ENCODE measurements at regions not wholly inside any gene's neighbourhood (a gene's known extent, or its start where the extent isn't known, plus 50 kb on each side); places are given as distances from the start of the nearest gene placed in this dataset.

- ChIA-PET CTCF (interaction anchor here (0.9 kb wide), 1 partner anchor 9 kb away, joined by 4 read pairs; no protein-coding TSS in a partner anchor), POLR2A (no interaction called here)
- ATAC-seq (ENCODE audit: low read depth) = no peak
- DNase-seq = no peak
- Histone ChIP-seq H2AFZ (ENCODE audit: insufficient read depth, low read depth, low read length, poor library complexity, severe bottlenecking) (no peak overlapping the region), H3K27me3 (replicated peaks in 1 of 4; ENCODE audit: control extremely low read depth in 1 of 4, control insufficient read depth in 3 of 4, insufficient read depth in 4 of 4, low read length in 3 of 4) (peaks cover 0 to 5% (median 1%) of the 10 kb centered on the region in 4 experiments), H3K27ac (ENCODE audit: low read length in 2 of 2) (no peak overlapping the region), H3K9ac (ENCODE audit: low read length) (no peak overlapping the region), H3K4me1 (ENCODE audit: control insufficient read depth in 2 of 2, insufficient read depth in 2 of 2, low read length in 2 of 2) (no peaks in the 10 kb centered on the region), H4K20me1 (ENCODE audit: control insufficient read depth, insufficient read depth, low read length, poor library complexity, severe bottlenecking) (no peaks in the 10 kb centered on the region), H3K9me3 (ENCODE audit: control extremely low read depth in 1 of 3, control insufficient read depth in 2 of 3, insufficient read depth in 1 of 3, low read length in 2 of 3) (no peaks in the 10 kb centered on the region), H3K4me3 (ENCODE audit: control extremely low read depth in 1 of 5, extremely low read depth in 1 of 5, insufficient read depth in 1 of 5, low read depth in 2 of 5, low read length in 4 of 5) (no peak overlapping the region), H3K79me2 (ENCODE audit: control insufficient read depth, insufficient read depth, low read length) (no peaks in the 10 kb centered on the region), H3K4me2 (replicated peaks; ENCODE audit: low read depth, low read length, poor library complexity, severe bottlenecking) (no peak overlapping the region), H3K36me3 (replicated peaks in 1 of 2; ENCODE audit: control extremely low read depth in 1 of 2, control insufficient read depth in 1 of 2, extremely low read depth in 1 of 2, insufficient read depth in 2 of 2, low read length in 1 of 2) (no peaks in the 10 kb centered on the region)
- Mint-ChIP-seq H3K4me1 (no peaks in the 10 kb centered on the region), H3K4me3 (no peak overlapping the region), H3K27me3 (peaks cover 12% of the 10 kb centered on the region), H3K27ac (no peak overlapping the region), H3K9me3 (ENCODE audit: insufficient read depth) (no peaks in the 10 kb centered on the region)
- TF ChIP-seq CTCF (IDR thresholded peaks at IDR 0.05) = no peak
- no peak for TF ChIP-seq EZH2 (IDR thresholded peaks at IDR 0.05; ENCODE audit: borderline replicate concordance, insufficient read depth, low read depth, low read length, poor library complexity, severe bottlenecking)
- 79% methylated on average over 4 of the region's 5 CpGs for WGBS (ENCODE audit: insufficient coverage)
- intact Hi-C loops (cut with micrococcal nuclease) = no loop called here
These were observed 275.6 kb downstream of the AACS start for GRCh38 chr12:125340791-125341190.

GRCh38 chr12:125341422-125341821 is 276.2 kb downstream of the AACS start:
- H3K4me1 ChIP-seq (ENCODE audit: control insufficient read depth in 2 of 2, insufficient read depth in 2 of 2, low read length in 2 of 2) = peaks cover 0 to 3% of the 10 kb centered on the region in 2 donors
- H3K36me3 ChIP-seq (replicated peaks in 1 of 2; ENCODE audit: control extremely low read depth in 1 of 2, control insufficient read depth in 1 of 2, extremely low read depth in 1 of 2, insufficient read depth in 2 of 2, low read length in 1 of 2) = no peaks in the 10 kb centered on the region
- H3K9ac ChIP-seq (ENCODE audit: low read length) = no peak overlapping the region
- Mint-ChIP-seq H3K4me3 (no peak overlapping the region), H3K27ac (no peak overlapping the region), H3K27me3 (peaks cover 7% of the 10 kb centered on the region), H3K4me1 (peaks cover 5% of the 10 kb centered on the region), H3K9me3 (ENCODE audit: insufficient read depth) (no peaks in the 10 kb centered on the region)
- H3K79me2 ChIP-seq (ENCODE audit: control insufficient read depth, insufficient read depth, low read length) = no peaks in the 10 kb centered on the region
- DNase-seq (no peak), ATAC-seq (ENCODE audit: low read depth) (no peak)
- TF ChIP-seq EZH2 (IDR thresholded peaks at IDR 0.05; ENCODE audit: borderline replicate concordance, insufficient read depth, low read depth, low read length, poor library complexity, severe bottlenecking) = no peak
- no peak for TF ChIP-seq CTCF (IDR thresholded peaks at IDR 0.05)
- H3K4me2 ChIP-seq (replicated peaks; ENCODE audit: low read depth, low read length, poor library complexity, severe bottlenecking) = no peak overlapping the region
- peaks cover 0 to 5% (median 1%) of the 10 kb centered on the region in 4 experiments for H3K27me3 ChIP-seq (replicated peaks in 1 of 4; ENCODE audit: control extremely low read depth in 1 of 4, control insufficient read depth in 3 of 4, insufficient read depth in 4 of 4, low read length in 3 of 4)
- no peak overlapping the region for H3K4me3 ChIP-seq (ENCODE audit: control extremely low read depth in 1 of 5, extremely low read depth in 1 of 5, insufficient read depth in 1 of 5, low read depth in 2 of 5, low read length in 4 of 5)
- no peak overlapping the region for H2AFZ ChIP-seq (ENCODE audit: insufficient read depth, low read depth, low read length, poor library complexity, severe bottlenecking)
- no peaks in the 10 kb centered on the region for H4K20me1 ChIP-seq (ENCODE audit: control insufficient read depth, insufficient read depth, low read length, poor library complexity, severe bottlenecking)
- H3K9me3 ChIP-seq (ENCODE audit: control extremely low read depth in 1 of 3, control insufficient read depth in 2 of 3, insufficient read depth in 1 of 3, low read length in 2 of 3) = no peaks in the 10 kb centered on the region
- POLR2A ChIA-PET = no interaction called here
- H3K27ac ChIP-seq (ENCODE audit: low read length in 2 of 2) = no peak overlapping the region
- no CpG with 5 or more reads among the region's 1 CpG for WGBS (ENCODE audit: insufficient coverage)
- intact Hi-C loops (cut with micrococcal nuclease) = no loop called here
- CTCF ChIA-PET = interaction anchor here (0.9 kb wide), 1 partner anchor 9 kb away, joined by 4 read pairs; no protein-coding TSS in a partner anchor

All from B cell (primary cell).